GM18520 (cell line): ENCODE measurements at regions not wholly inside any gene's neighbourhood (a gene's known extent, or its start where the extent isn't known, plus 50 kb on each side); places are given as distances from the start of the nearest gene placed in this dataset.
"Not testable (repeated sequence)": the region's sequence is repeated elsewhere in the genome, so short reads cannot be mapped to it uniquely, and the experiment has no call there.

Experiments used
- ATAC-seq: cut with Tn5 transposase; IDR thresholded peaks from one replicate; pipeline ENCODE4 v1.9.1; 2021; ENCODE audit not compliant: unreplicated experiment

DNA sequence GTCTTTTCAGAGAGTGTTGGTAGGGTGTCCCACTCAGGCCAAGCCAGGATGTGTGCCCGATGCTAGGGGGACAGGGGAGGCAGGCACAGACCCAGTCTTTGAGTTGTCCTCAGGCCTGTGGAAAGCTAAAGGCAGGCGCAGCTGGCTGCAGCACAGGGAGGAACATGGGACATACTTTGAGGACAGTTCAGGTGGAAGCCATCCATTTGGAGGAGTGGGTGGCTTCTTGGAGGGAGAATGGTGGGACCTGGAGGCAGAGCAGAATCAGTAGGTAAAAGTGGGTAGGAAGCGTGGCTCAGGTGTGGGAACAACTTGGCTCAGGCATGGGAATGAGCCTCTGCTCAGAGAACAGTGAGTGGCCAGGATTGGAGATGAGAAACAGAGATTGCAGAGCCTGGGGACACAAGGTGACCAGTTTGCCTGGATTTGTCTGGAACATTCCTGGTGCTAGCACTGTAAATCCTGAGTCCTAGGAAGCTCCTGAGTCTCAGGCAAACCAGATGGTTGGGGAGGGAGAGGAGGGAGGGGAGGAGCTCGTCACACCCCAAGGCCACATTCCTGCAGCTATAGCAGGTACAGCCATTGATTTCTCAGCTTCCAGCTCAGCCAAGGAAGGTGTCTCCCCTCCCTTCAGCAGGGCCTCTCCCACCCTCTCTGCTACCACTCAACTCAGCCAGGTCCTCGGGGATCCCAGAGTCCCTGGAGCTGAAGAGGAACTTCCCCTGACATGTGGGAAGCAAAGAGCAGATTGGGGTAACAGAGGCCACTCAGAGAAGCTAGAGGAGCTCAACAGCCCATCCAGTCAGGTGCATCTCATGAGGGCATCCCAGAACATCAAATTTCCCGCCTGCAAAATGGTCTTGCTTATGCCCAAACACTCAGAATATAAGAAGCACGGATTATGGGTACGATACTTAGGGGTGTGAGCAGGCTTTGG, 65.2 kb upstream of the TINAGL1 start:
- no peak for ATAC-seq

DNA sequence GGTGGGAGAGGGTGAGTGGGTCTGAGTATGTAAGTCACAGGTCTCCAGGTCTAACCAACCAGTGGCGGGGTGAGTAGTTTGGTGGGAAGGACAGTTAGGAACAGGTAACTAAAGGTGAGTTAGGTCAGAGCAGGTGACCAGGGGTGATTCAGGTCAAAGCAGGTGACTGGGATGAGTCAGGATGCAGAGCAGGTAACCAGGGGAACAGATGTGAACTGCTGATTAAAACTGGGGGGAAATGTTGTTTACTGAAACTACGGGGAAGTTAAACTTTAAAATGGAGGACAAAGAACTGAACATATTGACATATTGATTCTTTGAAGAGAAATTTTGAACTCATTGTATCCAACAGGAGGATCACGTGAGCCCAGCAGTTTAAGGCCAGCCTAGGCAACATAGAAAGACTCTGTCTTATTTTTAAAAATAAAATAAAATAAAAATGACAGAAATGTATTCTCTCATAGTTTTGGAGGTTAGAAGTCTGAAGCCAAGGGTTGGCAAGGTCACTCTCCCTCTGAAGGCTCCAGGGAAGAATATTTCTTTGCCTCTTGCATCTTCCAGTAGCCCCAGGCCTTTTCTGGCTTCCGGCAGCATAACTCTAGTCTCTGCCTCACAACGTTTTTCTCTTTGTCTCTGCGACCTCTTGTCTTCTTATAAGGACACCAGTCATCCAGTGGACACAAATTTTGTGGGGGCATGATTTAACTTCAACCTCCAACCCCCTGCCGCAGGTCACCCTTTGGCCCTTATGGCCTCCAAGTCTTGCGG, 64.3 kb upstream of the TINAGL1 start:
- ATAC-seq, result no peak

DNA sequence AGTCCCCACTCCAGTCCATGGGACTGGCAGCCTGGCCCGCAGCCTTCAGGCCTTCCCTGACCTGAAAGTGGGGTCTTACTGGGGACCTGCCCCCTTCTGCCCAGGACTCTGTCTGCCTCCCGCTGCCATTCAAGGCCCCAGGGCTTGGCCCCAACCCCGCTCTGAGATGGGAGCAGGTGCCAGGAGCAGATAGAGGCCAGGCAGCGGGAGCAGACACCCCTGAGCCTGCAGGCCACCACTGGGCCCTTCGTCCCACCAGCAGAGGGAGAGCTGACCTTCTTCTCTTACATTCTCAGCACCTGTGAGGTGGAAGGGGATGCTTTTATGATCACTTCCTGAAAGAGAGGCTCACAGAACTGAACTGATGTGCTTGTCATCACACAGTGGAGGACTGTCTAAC, 62.2 kb upstream of the TINAGL1 start:
- no peak for ATAC-seq

DNA sequence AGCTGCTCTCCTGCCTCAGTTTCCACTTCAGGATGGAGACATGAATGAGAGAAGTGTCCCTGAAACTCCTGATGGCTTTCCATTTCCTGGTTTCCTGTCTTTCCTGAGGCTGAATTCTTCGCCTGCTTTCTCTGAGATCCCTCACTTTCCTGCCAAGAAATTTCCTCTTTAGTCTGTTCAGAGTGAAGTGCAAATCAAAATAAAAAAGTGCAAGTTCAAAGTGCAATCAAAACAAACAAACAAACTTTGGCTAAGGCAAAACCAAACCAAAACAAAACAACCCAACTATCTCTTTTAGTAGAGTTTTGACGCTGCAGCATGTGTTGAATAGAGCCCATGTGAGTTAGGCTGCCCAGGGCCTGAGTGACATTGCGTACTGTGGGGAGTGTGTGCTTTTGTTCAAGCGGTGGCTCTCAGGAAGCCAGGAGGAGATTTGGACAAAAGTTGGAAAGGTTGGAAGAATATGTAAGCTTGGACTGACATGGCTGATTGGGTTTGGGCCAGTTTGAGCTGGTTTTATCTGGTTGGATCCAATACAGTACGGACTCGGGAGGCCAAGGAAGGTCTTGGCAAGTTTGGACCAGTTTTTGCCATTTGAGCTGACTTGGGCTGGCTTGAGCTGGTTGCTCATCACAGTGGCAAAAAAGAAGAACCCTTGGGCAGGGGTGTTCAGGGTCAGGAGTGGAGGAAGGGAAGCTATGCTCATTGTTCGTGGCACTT, 61.1 kb upstream of the TINAGL1 start:
- ATAC-seq, result no peak

DNA sequence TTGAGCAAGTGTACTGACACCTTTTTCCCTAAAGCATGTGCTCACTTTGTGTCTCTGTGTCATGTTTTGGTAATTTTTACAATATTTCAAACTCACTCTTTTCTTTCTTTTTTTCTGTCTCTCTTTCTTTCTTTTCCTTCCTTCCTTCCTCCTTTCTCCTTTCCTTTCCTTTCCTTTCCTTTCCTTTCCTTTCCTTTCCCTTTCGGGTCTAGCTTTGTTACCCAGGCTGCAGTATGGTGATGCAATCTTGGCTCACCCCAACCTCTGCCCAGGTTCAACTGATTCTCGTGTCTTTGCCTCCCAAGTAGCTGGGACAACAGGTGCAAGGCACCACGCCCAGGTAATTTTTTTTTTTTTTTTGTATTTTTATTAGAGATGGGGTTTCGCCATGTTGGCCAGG, 60.4 kb upstream of the TINAGL1 start:
- no peak for ATAC-seq

DNA sequence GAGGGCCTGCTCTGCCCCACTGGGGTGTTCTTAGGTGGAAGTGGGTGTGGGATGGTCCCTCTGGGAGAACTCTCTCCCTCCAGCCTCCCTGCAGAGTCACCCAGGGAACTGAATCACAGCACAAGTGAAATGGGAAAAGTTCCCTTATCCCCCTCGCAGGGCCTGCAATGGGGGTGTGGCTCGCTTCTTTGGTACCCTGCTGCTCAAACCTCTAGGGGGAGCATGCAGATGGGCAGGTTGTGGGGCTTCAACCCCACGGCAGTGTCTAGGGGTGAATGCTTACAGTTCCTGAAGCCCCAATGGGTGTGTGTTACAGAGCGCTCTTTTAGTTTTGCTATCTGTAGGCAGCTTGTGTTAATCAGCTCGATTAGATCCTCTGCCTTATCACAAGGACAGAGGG, 59.0 kb upstream of the TINAGL1 start:
- no peak for ATAC-seq

DNA sequence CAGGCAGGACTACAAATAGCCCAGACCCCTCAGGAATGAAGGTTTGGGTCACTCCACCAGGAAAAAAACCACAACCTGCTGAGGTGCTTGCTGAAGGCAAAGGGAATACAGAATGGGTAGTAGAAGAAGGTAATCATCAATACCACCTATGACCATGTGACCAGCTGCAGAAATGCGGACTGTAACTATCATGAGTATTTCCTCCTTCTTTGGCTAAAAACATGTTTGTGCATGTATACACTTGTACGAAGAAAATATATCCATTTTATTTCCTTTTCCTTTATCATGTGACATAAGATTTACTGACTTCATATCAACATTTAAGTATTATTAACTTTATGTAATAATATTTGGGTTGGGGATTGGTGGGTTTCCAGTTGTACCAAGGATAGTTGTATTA, 58.3 kb upstream of the TINAGL1 start:
- ATAC-seq, result not testable (repeated sequence)

DNA sequence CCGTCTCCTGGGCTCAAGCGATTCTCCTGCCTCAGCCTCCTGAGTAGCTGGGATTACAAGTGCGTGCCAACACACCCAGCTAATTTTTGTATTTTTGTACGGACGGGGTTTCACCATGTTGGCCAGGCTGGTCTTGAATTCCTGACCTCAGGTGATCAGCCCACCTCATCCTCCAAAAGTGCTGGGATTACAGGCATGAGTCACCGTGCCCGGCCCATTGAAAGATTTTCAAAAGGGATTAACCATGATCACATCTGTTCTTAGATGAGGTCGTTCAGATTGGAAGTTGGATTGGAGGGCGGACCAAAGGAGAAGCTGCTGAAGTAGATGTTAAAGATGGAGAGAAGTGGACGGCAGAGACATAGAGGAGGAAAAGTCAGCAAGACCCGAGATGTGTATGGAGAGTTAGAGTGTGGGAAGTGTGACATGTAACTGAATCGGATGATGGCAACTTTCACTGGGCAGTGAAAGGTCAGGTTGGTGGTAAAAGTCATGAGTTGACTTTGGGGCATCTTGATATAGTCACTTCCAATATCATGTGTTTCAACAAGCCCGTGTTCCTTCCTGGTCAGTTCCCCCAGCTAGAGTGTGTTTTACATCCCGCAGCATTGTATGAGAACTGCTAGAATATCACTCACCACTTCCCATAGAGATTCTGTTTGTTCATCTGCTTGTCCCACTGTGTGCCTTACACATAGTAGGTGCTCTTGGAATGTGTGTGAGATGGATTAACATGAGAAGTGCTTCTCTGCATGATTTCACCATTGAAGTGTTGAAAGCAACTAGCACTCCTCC, 54.4 kb upstream of the TINAGL1 start:
- no peak for ATAC-seq

DNA sequence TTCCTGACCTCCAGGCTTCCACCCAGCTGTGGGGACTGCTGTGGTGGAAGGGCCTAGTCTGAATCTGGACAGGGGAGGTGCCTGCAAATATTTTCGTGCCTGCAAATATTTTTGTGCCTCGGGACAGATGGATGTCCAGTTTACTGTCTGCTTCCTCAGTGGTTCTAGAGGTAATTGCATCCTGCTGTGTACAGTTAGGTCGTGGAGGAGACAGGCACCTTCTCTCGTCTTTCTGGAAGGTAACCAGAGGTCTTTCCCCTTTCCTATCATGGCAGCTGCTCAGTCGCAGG, 53.8 kb upstream of the TINAGL1 start:
- no peak for ATAC-seq

DNA sequence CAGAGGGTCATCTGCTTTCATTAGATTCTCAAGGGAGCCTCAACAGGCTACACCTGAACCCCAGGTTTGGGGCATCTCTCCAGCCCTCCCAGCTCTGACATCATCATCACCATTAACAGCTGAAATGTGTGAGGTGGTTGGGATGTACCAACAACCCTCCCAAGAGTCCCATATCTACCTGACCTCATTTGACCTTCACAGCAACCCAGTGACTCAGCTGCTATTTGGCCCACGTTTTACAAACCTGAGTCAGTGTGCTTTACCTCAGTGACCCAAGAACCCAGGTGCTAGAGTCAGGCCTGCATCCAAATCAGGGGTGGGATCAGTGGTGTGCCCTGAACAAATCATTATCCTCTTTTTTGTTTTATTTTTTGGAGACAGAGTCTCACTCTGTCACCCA, 53.3 kb upstream of the TINAGL1 start:
- no peak for ATAC-seq

DNA sequence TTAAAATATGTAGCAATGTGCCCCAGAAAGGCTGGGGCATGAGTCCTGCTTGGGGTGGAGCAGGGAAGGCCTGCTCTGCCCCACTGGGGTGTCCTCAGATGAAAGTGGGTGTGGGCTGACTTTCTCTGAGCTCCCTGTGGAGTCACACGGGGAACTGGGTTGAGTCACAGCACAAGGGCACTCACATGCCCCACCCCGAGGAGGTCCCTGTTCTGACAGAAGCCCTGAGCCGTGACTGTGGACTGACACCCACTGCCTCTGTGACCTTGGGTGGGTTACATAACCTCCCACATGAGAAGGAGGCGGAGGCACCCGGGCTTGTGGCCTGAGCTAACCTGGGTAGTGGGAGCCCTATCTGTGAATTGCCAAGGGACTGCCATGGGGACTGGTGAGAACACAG, 52.5 kb upstream of the TINAGL1 start:
- ATAC-seq, result no peak

DNA sequence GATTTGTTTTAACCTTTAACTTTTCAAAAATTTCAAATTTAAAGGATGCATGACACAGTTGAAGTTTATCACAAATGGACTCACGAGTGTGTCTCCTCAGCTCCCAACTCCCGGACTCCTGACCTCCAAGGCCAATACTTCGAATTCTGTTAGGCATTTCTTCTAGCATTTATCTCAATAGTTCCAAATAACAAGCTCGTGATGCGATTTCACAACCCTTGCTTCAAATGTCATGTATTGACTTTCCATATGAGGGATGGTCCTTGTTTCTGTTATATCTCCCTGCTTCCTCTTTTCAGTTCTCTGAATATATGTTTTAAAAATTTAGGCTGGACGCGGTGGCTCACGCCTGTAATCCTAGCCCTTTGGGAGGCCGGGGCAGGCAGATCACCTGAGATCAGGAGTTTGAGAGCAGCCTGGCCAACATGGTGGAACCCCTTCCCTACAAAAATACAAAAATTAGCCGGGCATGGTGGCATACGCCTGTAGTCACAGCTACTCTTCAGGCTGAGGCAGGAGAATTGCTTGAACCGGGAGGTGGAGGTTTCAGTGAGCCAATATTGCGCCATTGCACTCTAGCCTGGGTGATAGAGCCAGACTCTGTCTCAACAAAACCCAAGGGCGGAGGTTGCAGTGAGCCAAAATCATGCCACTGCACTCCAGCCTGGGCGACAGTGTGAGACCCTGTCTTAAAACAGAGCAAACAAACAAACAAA, 52.0 kb upstream of the TINAGL1 start:
- ATAC-seq, result no peak
